ENCODE measurements at regions not wholly inside any gene's neighbourhood (a gene's known extent, or its start where the extent isn't known, plus 50 kb on each side); places are given as distances from the start of the nearest gene placed in this dataset.

DNA sequence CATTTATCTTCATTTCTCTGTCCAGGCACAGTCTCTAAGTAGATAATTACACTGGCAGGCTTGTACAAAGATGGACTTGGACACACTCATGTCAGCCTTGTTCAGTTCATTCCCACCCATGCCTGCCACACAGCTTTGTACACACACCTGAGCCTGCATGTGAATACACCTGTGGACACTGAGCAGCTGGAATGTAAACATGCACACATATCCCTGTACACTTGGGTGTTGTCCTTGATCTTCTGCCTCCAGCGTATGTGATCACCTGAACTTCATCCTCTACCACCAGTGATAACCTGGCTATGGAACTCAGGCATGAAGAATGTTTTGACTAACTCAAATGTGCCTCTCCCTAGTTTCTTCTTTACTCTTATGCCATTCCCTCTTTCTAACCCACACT, 190.6 kb downstream of the DHX35 start:
- H3K9me3 ChIP-seq (ENCODE audit: control insufficient read depth in 2 of 2, low read length in 2 of 2) = no peaks in the 10 kb centered on the region
- no peaks in the 10 kb centered on the region for H3K4me1 ChIP-seq (ENCODE audit: control insufficient read depth, insufficient read depth, low read length)

GRCh38 chr20:39152126-39152525, 190.0 kb downstream of the DHX35 start:
- Histone ChIP-seq H3K4me1 (ENCODE audit: control insufficient read depth, insufficient read depth, low read length) (no peaks in the 10 kb centered on the region), H3K36me3 (ENCODE audit: control insufficient read depth in 2 of 2, insufficient read depth in 2 of 2, low read length in 2 of 2) (no peaks in the 10 kb centered on the region), H3K9ac (ENCODE audit: low read length in 2 of 2) (no peak overlapping the region), H3K9me3 (ENCODE audit: control insufficient read depth in 2 of 2, low read length in 2 of 2) (no peaks in the 10 kb centered on the region), H3K4me3 (ENCODE audit: low read length in 2 of 2) (no peak overlapping the region), H3K27me3 (ENCODE audit: control insufficient read depth in 1 of 2, insufficient read depth in 2 of 2, low read length in 2 of 2) (peaks cover 4 to 16% of the 10 kb centered on the region in 2 donors), H3K27ac (ENCODE audit: low read length) (no peak overlapping the region)

More for the DNA sequence above, 190.6 kb downstream of the DHX35 start:
- Histone ChIP-seq H3K4me3 (ENCODE audit: low read length in 2 of 2) (no peak overlapping the region), H3K9ac (ENCODE audit: low read length in 2 of 2) (no peak overlapping the region), H3K27me3 (ENCODE audit: control insufficient read depth in 1 of 2, insufficient read depth in 2 of 2, low read length in 2 of 2) (peaks cover 4 to 16% of the 10 kb centered on the region in 2 donors), H3K27ac (ENCODE audit: low read length) (no peak overlapping the region), H3K36me3 (ENCODE audit: control insufficient read depth in 2 of 2, insufficient read depth in 2 of 2, low read length in 2 of 2) (no peaks in the 10 kb centered on the region)

DNA sequence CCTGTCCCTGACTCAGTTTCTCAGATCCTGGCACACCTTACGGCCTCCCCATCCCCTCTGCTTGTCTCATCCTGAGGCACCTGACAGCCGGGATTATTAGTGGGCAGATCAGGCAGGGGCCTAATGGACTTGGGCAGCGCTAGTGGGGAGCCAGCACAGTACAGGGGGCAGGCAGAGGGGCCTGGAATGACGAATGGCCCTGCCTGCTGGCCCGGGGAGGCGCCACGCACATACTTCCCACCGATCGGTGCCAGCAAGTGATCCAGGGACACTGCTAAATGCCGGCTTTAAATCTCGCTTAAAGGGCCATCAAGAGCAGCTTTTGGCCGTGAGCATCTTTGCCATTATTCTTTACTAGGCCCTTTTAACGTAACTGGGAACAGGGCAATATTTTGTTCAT, 188.4 kb downstream of the DHX35 start:
- no peaks in the 10 kb centered on the region for H3K4me1 ChIP-seq (ENCODE audit: control insufficient read depth, insufficient read depth, low read length)
- no peak overlapping the region for H3K27ac ChIP-seq (ENCODE audit: low read length)
- H3K9me3 ChIP-seq (ENCODE audit: control insufficient read depth in 2 of 2, low read length in 2 of 2) = no peaks in the 10 kb centered on the region
- H3K27me3 ChIP-seq (ENCODE audit: control insufficient read depth in 1 of 2, insufficient read depth in 2 of 2, low read length in 2 of 2) = peaks cover 4 to 13% of the 10 kb centered on the region in 2 donors
- no peak overlapping the region for H3K9ac ChIP-seq (ENCODE audit: low read length in 2 of 2)
- no peak overlapping the region for H3K4me3 ChIP-seq (ENCODE audit: low read length in 2 of 2)
- no peaks in the 10 kb centered on the region for H3K36me3 ChIP-seq (ENCODE audit: control insufficient read depth in 2 of 2, insufficient read depth in 2 of 2, low read length in 2 of 2)

GRCh38 chr20:39146394-39146793, 184.2 kb downstream of the DHX35 start:
- H3K4me1 ChIP-seq (ENCODE audit: control insufficient read depth, insufficient read depth, low read length) = no peaks in the 10 kb centered on the region
- no peak overlapping the region for H3K4me3 ChIP-seq (ENCODE audit: low read length in 2 of 2)
- H3K27ac ChIP-seq (ENCODE audit: low read length) = no peak overlapping the region
- no peaks in the 10 kb centered on the region for H3K36me3 ChIP-seq (ENCODE audit: control insufficient read depth in 2 of 2, insufficient read depth in 2 of 2, low read length in 2 of 2)
- H3K27me3 ChIP-seq (ENCODE audit: control insufficient read depth in 1 of 2, insufficient read depth in 2 of 2, low read length in 2 of 2) = peaks cover under 1 to 13% of the 10 kb centered on the region in 2 donors
- H3K9ac ChIP-seq (ENCODE audit: low read length in 2 of 2) = no peak overlapping the region
- H3K9me3 ChIP-seq (ENCODE audit: control insufficient read depth in 2 of 2, low read length in 2 of 2) = no peaks in the 10 kb centered on the region

DNA sequence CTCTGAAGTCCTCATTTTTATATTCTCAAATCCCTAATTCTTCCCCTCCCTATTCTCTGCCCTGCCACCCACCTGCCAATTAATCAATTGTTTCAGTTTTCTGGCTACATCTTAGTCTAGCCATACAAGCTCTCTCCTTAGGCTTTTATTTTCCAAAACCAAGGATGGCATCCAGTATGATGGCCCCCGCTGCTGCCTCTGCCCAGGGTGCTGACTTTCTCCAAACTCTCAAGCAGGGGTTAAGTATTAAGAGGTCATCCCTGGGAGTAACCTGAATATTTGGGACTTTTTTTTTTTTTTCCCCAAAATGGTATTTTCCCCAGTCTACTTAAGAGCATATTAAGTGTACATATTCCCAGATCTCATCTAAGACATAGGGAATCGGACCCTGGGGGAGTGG, 183.8 kb downstream of the DHX35 start:
- Histone ChIP-seq H3K9me3 (ENCODE audit: control insufficient read depth in 2 of 2, low read length in 2 of 2) (no peaks in the 10 kb centered on the region), H3K4me1 (ENCODE audit: control insufficient read depth, insufficient read depth, low read length) (no peaks in the 10 kb centered on the region), H3K27me3 (ENCODE audit: control insufficient read depth in 1 of 2, insufficient read depth in 2 of 2, low read length in 2 of 2) (peaks cover 0 to 13% of the 10 kb centered on the region in 2 donors), H3K36me3 (ENCODE audit: control insufficient read depth in 2 of 2, insufficient read depth in 2 of 2, low read length in 2 of 2) (no peaks in the 10 kb centered on the region), H3K4me3 (ENCODE audit: low read length in 2 of 2) (no peak overlapping the region), H3K27ac (ENCODE audit: low read length) (no peak overlapping the region), H3K9ac (ENCODE audit: low read length in 2 of 2) (no peak overlapping the region)

DNA sequence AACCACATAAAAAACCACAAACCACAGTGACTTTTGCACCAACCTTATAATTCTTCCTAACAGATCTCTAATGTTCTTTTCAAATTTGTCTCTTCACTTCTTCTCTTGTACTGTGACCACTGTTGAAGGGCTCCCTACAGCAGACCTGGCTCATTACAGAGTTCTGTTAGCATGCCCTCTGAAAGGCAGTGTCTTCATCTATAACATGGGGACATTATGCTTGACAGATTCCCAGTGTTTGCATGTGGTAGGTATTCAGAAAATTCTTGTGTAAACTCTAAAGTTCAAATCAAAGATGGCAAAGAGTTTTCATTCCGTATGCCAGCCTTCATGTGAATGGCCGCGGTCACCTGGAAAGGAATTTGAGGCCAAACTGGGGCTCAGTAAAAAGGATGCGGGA, 182.6 kb downstream of the DHX35 start:
- H3K27me3 ChIP-seq (ENCODE audit: control insufficient read depth in 1 of 2, insufficient read depth in 2 of 2, low read length in 2 of 2) = peaks cover 0 to 14% of the 10 kb centered on the region in 2 donors
- H3K4me1 ChIP-seq (ENCODE audit: control insufficient read depth, insufficient read depth, low read length) = no peaks in the 10 kb centered on the region
- no peak overlapping the region for H3K9ac ChIP-seq (ENCODE audit: low read length in 2 of 2)
- H3K9me3 ChIP-seq (ENCODE audit: control insufficient read depth in 2 of 2, low read length in 2 of 2) = no peaks in the 10 kb centered on the region
- H3K27ac ChIP-seq (ENCODE audit: low read length) = no peak overlapping the region
- no peaks in the 10 kb centered on the region for H3K36me3 ChIP-seq (ENCODE audit: control insufficient read depth in 2 of 2, insufficient read depth in 2 of 2, low read length in 2 of 2)
- no peak overlapping the region for H3K4me3 ChIP-seq (ENCODE audit: low read length in 2 of 2)

DNA sequence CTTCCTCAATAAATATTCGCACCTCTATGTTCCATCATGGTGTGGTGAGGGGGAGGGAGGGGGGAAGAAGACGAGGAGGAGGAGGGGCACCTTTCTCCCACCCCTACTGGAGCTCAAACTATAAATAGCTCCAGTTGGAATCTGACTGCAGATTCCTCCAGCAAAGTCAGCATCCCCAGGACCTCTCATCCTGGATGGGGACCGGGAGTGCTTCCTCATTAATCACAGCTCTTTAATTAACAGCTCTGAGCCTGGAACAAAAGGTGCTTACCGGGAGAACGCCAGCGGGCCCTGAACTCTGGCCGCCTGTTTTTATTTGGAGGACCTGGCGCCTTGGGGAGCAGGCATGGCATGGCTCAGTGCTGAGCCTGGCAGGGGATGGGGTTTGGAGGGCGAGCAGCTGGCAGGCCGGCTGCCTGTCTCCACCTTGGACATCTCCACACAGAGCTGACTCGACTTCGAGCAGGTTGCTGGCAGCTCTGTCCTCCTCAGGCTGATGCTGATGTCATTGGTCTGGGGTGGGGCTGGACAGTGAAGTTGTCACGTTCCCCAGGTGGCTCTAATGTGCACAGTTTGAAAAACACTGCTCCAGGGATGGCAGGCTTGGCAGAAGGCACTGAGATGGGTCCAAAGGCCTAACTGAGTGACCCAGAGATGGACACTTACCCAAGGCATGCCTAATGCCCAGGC, 180.4 kb downstream of the DHX35 start:
- no peak overlapping the region for H3K4me3 ChIP-seq (ENCODE audit: low read length in 2 of 2)
- H3K9ac ChIP-seq (ENCODE audit: low read length in 2 of 2) = no peak overlapping the region
- H3K36me3 ChIP-seq (ENCODE audit: control insufficient read depth in 2 of 2, insufficient read depth in 2 of 2, low read length in 2 of 2) = no peaks in the 10 kb centered on the region
- no peaks in the 10 kb centered on the region for H3K4me1 ChIP-seq (ENCODE audit: control insufficient read depth, insufficient read depth, low read length)
- peaks cover 0 to 14% of the 10 kb centered on the region in 2 donors for H3K27me3 ChIP-seq (ENCODE audit: control insufficient read depth in 1 of 2, insufficient read depth in 2 of 2, low read length in 2 of 2)
- H3K27ac ChIP-seq (ENCODE audit: low read length) = no peak overlapping the region
- no peaks in the 10 kb centered on the region for H3K9me3 ChIP-seq (ENCODE audit: control insufficient read depth in 2 of 2, low read length in 2 of 2)

DNA sequence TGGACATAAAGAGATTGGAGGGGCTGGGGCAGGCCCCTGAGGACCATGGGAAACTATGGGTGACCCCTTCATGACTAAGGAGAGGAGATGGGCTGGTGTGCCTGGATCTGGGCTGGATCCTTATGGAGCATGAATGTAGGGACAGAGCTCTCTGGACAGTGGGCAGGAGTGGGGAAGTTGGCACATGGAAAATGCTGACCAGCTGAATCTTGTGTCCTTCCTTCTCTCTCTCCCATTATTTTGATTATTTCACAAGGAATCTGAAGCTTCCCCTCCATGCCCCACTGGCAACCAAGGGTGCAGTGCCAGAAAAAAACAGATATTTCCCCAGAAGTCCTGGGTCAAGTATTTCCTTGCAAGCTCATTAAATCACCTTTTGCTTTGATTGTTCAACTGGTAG, 175.2 kb downstream of the DHX35 start:
- Histone ChIP-seq H3K4me1 (ENCODE audit: control insufficient read depth, insufficient read depth, low read length) (no peaks in the 10 kb centered on the region), H3K9me3 (ENCODE audit: control insufficient read depth in 2 of 2, low read length in 2 of 2) (peaks cover 0 to 2% of the 10 kb centered on the region in 2 donors), H3K4me3 (ENCODE audit: low read length in 2 of 2) (no peak overlapping the region), H3K9ac (ENCODE audit: low read length in 2 of 2) (no peak overlapping the region), H3K27me3 (ENCODE audit: control insufficient read depth in 1 of 2, insufficient read depth in 2 of 2, low read length in 2 of 2) (peaks cover 0 to 11% of the 10 kb centered on the region in 2 donors), H3K27ac (ENCODE audit: low read length) (no peak overlapping the region), H3K36me3 (ENCODE audit: control insufficient read depth in 2 of 2, insufficient read depth in 2 of 2, low read length in 2 of 2) (no peaks in the 10 kb centered on the region)

DNA sequence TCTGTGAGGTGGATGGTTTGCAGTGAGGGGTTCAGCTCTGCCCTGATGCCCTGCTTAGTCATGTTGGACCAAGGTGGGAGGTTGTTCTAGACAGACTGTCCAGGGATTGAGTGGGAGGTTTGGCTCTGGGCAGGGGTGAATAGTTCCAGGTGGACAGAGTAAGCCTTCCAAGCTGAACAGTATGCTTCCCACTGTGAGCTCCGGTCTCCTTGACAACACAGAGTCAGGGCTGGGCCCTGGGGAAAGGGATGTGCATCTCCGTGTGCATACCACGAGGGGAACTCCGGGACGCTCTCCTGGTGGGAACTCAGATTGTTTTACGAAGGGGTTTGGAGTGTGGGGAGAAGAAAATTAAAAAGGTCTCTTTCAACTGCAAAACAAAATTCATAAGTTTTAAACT, 174.7 kb downstream of the DHX35 start:
- Histone ChIP-seq H3K9ac (ENCODE audit: low read length in 2 of 2) (no peak overlapping the region), H3K4me1 (ENCODE audit: control insufficient read depth, insufficient read depth, low read length) (no peaks in the 10 kb centered on the region), H3K4me3 (ENCODE audit: low read length in 2 of 2) (no peak overlapping the region), H3K9me3 (ENCODE audit: control insufficient read depth in 2 of 2, low read length in 2 of 2) (peaks cover 0 to 2% of the 10 kb centered on the region in 2 donors), H3K27me3 (ENCODE audit: control insufficient read depth in 1 of 2, insufficient read depth in 2 of 2, low read length in 2 of 2) (peaks cover 0 to 9% of the 10 kb centered on the region in 2 donors), H3K27ac (ENCODE audit: low read length) (no peak overlapping the region), H3K36me3 (ENCODE audit: control insufficient read depth in 2 of 2, insufficient read depth in 2 of 2, low read length in 2 of 2) (no peaks in the 10 kb centered on the region)

GRCh38 chr20:39135885-39136544, 173.9 kb downstream of the DHX35 start:
- peaks cover 0 to 2% of the 10 kb centered on the region in 2 donors for H3K9me3 ChIP-seq (ENCODE audit: control insufficient read depth in 2 of 2, low read length in 2 of 2)
- peaks cover 0 to 7% of the 10 kb centered on the region in 2 donors for H3K27me3 ChIP-seq (ENCODE audit: control insufficient read depth in 1 of 2, insufficient read depth in 2 of 2, low read length in 2 of 2)
- H3K4me1 ChIP-seq (ENCODE audit: control insufficient read depth, insufficient read depth, low read length) = no peaks in the 10 kb centered on the region
- H3K9ac ChIP-seq (ENCODE audit: low read length in 2 of 2) = no peak overlapping the region
- no peaks in the 10 kb centered on the region for H3K36me3 ChIP-seq (ENCODE audit: control insufficient read depth in 2 of 2, insufficient read depth in 2 of 2, low read length in 2 of 2)
- no peak overlapping the region for H3K4me3 ChIP-seq (ENCODE audit: low read length in 2 of 2)
- H3K27ac ChIP-seq (ENCODE audit: low read length) = no peak overlapping the region

DNA sequence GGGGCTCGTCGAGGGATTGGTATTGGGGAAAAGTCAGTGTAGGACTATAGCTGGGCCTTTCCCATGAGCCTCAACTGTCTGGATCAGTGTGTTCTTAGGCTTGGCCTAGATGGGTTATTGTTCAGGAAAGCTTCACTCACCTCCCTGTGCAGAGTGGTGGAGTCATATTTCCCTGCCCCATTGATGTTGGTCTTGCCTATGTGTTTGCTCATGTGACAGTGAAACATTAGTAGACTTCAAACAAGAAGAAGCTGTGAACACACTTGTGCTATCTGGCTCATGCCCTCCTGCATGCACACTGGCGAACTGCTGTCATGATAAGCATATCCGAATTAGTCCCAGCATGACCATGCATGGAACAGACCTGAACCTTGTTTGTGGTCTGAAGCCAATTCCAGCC, 171.1 kb downstream of the DHX35 start:
- Histone ChIP-seq H3K27ac (ENCODE audit: low read length) (no peak overlapping the region), H3K4me1 (ENCODE audit: control insufficient read depth, insufficient read depth, low read length) (no peaks in the 10 kb centered on the region), H3K4me3 (ENCODE audit: low read length in 2 of 2) (no peak overlapping the region), H3K27me3 (ENCODE audit: control insufficient read depth in 1 of 2, insufficient read depth in 2 of 2, low read length in 2 of 2) (no peaks in the 10 kb centered on the region), H3K36me3 (ENCODE audit: control insufficient read depth in 2 of 2, insufficient read depth in 2 of 2, low read length in 2 of 2) (no peaks in the 10 kb centered on the region), H3K9me3 (ENCODE audit: control insufficient read depth in 2 of 2, low read length in 2 of 2) (peaks cover 0 to 2% of the 10 kb centered on the region in 2 donors), H3K9ac (ENCODE audit: low read length in 2 of 2) (no peak overlapping the region)
